Globus pallidus (tissue), 1 donor: ENCODE measurements at regions not wholly inside any gene's neighbourhood (a gene's known extent, or its start where the extent isn't known, plus 50 kb on each side); places are given as distances from the start of the nearest gene placed in this dataset.
"Not testable (repeated sequence)": the region's sequence is repeated elsewhere in the genome, so short reads cannot be mapped to it uniquely, and the experiment has no call there.

Experiments used
- DNase-seq: peaks from one replicate; pipeline ENCODE4 v3.0.0-alpha.2; 2015; ENCODE audit warnings: low spot score

- no peak for DNase-seq
Measured at GRCh38 chr1:100628631-100629081, 90.7 kb downstream of the GPR88 start.

GRCh38 chr1:100629391-100629790, 90.2 kb upstream of the VCAM1 start:
- no peak for DNase-seq

- DNase-seq = no peak
Measured at GRCh38 chr1:100631015-100631551, 88.5 kb upstream of the VCAM1 start.

- DNase-seq = no peak
Measured at GRCh38 chr1:100642826-100643225, 76.7 kb upstream of the VCAM1 start.

- DNase-seq = no peak
Measured at GRCh38 chr1:100643471-100644196, 75.9 kb upstream of the VCAM1 start.

- DNase-seq = no peak
Measured at GRCh38 chr1:100646001-100646400, 73.5 kb upstream of the VCAM1 start.

- no peak for DNase-seq
Measured at GRCh38 chr1:100649146-100649545, 70.4 kb upstream of the VCAM1 start.

- DNase-seq = no peak
Measured at GRCh38 chr1:100657876-100658715, 61.4 kb upstream of the VCAM1 start.

- DNase-seq = no peak
Measured at GRCh38 chr1:100658716-100659026, 60.9 kb upstream of the VCAM1 start.

GRCh38 chr1:100661176-100661575, 58.4 kb upstream of the VCAM1 start:
- no peak for DNase-seq

- DNase-seq = not testable (repeated sequence)
Measured at GRCh38 chr1:100668494-100668893, 51.0 kb upstream of the VCAM1 start.
